Mucosa of descending colon (tissue), 3 donors: ENCODE measurements at regions not wholly inside any gene's neighbourhood (a gene's known extent, or its start where the extent isn't known, plus 50 kb on each side); places are given as distances from the start of the nearest gene placed in this dataset.
"Not testable (repeated sequence)": the region's sequence is repeated elsewhere in the genome, so short reads cannot be mapped to it uniquely, and the experiment has no call there.

Experiments
- ATAC-seq: fragments of 200-7000 bp; cut with Tn5 transposase; one replicate; pipeline ENCODE4 v1.9.1; 2020; ENCODE audit warnings: mild to moderate bottlenecking, moderate library complexity
- DNase-seq, 3 donors: peaks; one replicate each; pipeline ENCODE4 v3.0.0-alpha.2; 2020
- H3K36me3 ChIP-seq: fragments of 200-600 bp; one replicate; pipeline ENCODE4 v1.8.0; 2021; ENCODE audit warnings: low read depth, mild to moderate bottlenecking
- H3K4me1 ChIP-seq: fragments of 200-600 bp; one replicate; pipeline ENCODE4 v1.8.0; 2021; ENCODE audit warnings: low read depth, mild to moderate bottlenecking
- H3K4me3 ChIP-seq: fragments of 200-600 bp; one replicate; pipeline ENCODE4 v1.8.0; 2021; ENCODE audit warnings: mild to moderate bottlenecking
- H3K9me3 ChIP-seq: fragments of 200-600 bp; one replicate; pipeline ENCODE4 v1.8.0; 2021; ENCODE audit warnings: mild to moderate bottlenecking
- intact Hi-C, 2 donors: fragments of 100-400 bp; cut with DNase I in 1 of 2; cut with micrococcal nuclease in 1 of 2; formaldehyde crosslinking; loops; one replicate each; pipeline versions ENCODE4 v1.11.0 to v1.11.1; 2022; cut with DNase I, micrococcal nuclease
- TF ChIP-seq, protein P1 (sequence below): fragments of 200-600 bp; IDR thresholded peaks from one replicate; pipeline ENCODE4 v1.8.0; 2022; ENCODE audit warnings: antibody characterized with exemption, mild to moderate bottlenecking
- donor health status: DM: no; HTN: no; CAD: no; lungs with moderate emphysema.
- donor health status: DM: no; HTN: no; CAD: no.
- donor health status: DM: no; HTN: yes; CAD: no.

DNA sequence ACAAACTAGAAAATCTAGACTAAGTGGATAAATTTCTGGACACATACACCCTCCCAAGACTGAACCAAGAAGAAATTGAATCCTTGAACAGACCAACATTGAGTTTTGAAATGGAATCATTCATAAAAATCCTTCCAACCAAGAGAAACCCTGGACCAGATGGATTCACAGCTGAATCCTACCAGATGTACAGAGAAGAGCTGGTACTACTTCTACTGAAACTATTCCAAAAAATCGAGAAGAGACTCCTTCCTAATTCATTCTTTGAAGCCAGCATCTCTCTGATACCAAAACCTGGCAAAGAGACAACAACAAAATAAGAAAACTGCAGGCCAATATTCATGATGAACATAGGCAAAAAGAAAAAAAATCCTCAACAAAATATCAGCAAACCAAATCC is 227.4 kb downstream of the RPAP3 start:
- DNase-seq = no peak
- Histone ChIP-seq H3K9me3 (peaks cover 12% of the 10 kb centered on the region), H3K4me1 (no peaks in the 10 kb centered on the region), H3K36me3 (no peaks in the 10 kb centered on the region), H3K4me3 (no peak overlapping the region)
- TF ChIP-seq, protein P1, sequence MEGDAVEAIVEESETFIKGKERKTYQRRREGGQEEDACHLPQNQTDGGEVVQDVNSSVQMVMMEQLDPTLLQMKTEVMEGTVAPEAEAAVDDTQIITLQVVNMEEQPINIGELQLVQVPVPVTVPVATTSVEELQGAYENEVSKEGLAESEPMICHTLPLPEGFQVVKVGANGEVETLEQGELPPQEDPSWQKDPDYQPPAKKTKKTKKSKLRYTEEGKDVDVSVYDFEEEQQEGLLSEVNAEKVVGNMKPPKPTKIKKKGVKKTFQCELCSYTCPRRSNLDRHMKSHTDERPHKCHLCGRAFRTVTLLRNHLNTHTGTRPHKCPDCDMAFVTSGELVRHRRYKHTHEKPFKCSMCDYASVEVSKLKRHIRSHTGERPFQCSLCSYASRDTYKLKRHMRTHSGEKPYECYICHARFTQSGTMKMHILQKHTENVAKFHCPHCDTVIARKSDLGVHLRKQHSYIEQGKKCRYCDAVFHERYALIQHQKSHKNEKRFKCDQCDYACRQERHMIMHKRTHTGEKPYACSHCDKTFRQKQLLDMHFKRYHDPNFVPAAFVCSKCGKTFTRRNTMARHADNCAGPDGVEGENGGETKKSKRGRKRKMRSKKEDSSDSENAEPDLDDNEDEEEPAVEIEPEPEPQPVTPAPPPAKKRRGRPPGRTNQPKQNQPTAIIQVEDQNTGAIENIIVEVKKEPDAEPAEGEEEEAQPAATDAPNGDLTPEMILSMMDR = no peak
- intact Hi-C loops = no loop called here
- ATAC-seq = no peak

DNA sequence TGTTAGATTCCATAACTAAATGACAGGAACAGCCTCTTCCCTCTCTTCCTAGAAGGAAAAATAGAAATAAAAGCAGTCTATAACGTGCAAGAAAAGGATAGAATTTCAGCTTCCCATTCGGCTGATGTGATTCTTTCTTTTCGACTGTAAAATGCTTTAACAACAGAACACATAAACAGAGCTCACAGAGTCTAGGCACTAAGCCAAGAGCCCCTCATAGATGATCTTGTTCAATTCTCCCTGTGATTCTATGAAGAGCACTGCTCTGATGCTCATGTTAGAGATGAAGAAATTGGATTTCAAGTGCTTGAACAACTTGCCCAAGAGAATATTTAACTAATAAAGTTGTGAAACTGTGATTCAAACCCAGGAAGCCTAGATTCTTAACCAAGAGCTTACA is 232.7 kb downstream of the RPAP3 start:
- TF ChIP-seq, protein P1 = no peak
- Histone ChIP-seq H3K9me3 (peaks cover 12% of the 10 kb centered on the region), H3K4me3 (no peak overlapping the region), H3K4me1 (no peaks in the 10 kb centered on the region), H3K36me3 (no peaks in the 10 kb centered on the region)
- intact Hi-C loops = no loop called here
- ATAC-seq (no peak), DNase-seq (no peak)

DNA sequence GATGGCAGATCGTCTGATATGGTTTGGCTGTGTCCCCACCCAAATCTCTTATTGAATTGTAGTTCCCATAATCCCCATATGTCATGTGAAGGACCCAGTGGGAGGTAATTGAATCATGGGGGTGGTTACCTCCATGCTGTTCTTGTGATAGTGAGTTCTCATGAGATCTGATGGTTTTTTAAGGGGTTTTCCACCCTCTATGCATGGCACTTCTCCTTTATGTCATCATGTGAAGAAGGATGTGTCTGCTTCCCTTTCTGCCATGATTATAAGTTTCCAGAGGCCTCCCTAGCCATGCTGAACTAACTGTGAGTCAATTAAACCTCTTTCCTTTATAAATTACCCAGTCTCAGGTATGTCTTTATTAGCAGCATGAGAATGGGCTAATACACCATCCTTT is 235.5 kb downstream of the RPAP3 start:
- DNase-seq, ATAC-seq, H3K4me3 ChIP-seq, intact Hi-C loops, H3K36me3 ChIP-seq, H3K4me1 ChIP-seq, H3K9me3 ChIP-seq: not testable (repeated sequence)

DNA sequence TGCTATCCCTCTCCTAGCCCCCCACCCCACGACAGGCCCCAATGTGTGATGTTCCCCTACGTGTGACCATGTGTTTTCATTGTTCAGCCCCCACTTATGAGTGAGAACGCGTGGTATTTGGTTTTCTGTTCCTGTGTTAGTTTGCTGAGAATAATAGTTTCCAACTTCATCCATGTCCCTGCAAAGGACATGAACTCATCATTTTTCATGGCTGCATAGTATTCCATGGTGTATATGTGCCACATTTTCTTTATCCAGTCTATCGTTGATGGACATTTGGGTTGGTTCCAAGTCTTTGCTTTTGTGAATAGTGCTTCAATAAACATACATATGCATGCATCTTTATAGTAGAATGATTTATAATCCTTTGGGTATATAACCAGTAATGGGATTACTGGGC is 241.9 kb downstream of the RPAP3 start:
- H3K4me1 ChIP-seq, DNase-seq, H3K4me3 ChIP-seq, H3K9me3 ChIP-seq, H3K36me3 ChIP-seq, ATAC-seq, intact Hi-C loops: not testable (repeated sequence)

DNA sequence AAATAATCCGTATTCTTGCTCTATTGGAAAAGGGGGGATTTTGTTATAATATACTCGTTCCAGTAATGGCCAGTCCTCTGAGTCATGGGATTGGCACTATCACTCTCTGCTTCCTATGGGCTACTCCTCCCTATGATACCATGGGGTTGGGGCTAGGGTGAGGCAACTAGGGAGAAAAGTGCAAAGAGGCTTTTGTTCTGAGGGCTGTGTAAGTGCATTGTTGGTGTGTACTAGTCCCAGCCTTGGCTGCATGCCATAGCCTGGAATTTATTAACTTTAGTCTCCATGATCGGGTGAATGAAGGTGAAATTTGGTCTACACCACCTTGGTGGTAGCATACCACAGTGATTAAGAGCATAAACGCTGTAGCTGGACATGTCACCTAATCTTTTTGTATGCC is 247.6 kb downstream of the RPAP3 start:
- no peaks in the 10 kb centered on the region for H3K36me3 ChIP-seq
- no peaks in the 10 kb centered on the region for H3K4me1 ChIP-seq
- H3K4me3 ChIP-seq = no peak overlapping the region
- ATAC-seq (no peak), DNase-seq (no peak)
- TF ChIP-seq, protein P1 = no peak
- H3K9me3 ChIP-seq = no peaks in the 10 kb centered on the region
- intact Hi-C loops = no loop called here

DNA sequence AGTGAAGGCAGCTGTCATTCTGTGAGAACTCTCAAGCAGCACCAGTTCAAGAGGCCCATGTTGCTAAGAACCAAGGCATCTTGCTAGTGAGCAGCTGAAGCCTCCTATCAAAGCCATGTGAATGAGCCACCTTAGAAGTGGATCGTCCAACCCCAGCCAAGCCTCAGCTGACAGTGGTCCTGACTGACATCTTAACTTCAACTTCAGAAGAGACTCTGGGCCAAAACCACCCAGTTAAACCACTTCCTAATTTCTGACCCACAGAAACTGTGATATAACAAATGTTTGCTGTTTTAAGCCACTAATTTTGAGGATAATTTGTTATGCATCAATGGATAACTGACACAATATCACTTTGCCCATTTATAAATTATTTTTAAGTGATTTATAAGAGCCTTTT is 256.0 kb downstream of the RPAP3 start:
- DNase-seq (no peak), ATAC-seq (no peak)
- no peaks in the 10 kb centered on the region for H3K36me3 ChIP-seq
- peaks cover 5% of the 10 kb centered on the region for H3K9me3 ChIP-seq
- no peaks in the 10 kb centered on the region for H3K4me1 ChIP-seq
- no peak overlapping the region for H3K4me3 ChIP-seq
- TF ChIP-seq, protein P1 = no peak
- intact Hi-C loops = no loop called here

DNA sequence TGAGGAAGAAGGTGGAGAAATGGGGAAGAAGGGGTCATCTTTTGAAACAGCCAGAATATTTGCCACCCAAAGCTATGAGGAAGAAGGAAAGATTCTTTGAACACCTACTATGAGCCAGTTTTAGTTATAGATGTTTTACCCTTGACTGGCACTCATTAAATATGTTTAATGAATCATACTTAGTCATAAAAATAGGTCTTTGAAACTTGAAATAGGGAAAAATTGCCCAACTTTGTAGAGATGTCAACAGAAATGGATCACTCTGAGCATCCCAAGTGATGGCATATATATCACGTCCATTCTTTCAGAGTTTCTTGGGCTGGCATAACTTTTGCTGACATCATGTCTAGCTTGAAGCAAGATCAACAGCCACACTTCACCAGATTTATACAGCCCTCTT is 263.5 kb downstream of the RPAP3 start:
- ATAC-seq (no peak), DNase-seq (no peak)
- TF ChIP-seq, protein P1 = no peak
- no peaks in the 10 kb centered on the region for H3K4me1 ChIP-seq
- no peak overlapping the region for H3K4me3 ChIP-seq
- intact Hi-C loops = no loop called here
- H3K9me3 ChIP-seq = peaks cover 24% of the 10 kb centered on the region
- H3K36me3 ChIP-seq = no peaks in the 10 kb centered on the region
